ENCODE measurements at regions not wholly inside any gene's neighbourhood (a gene's known extent, or its start where the extent isn't known, plus 50 kb on each side); places are given as distances from the start of the nearest gene placed in this dataset.

- no peaks in the 10 kb centered on the region for H3K27me3 ChIP-seq
- no peaks in the 10 kb centered on the region for H3K4me1 ChIP-seq
- no peak overlapping the region for H3K4me3 ChIP-seq (ENCODE audit: low read depth, low read length)
- DNase-seq = no peak
- TF ChIP-seq, protein P1, sequence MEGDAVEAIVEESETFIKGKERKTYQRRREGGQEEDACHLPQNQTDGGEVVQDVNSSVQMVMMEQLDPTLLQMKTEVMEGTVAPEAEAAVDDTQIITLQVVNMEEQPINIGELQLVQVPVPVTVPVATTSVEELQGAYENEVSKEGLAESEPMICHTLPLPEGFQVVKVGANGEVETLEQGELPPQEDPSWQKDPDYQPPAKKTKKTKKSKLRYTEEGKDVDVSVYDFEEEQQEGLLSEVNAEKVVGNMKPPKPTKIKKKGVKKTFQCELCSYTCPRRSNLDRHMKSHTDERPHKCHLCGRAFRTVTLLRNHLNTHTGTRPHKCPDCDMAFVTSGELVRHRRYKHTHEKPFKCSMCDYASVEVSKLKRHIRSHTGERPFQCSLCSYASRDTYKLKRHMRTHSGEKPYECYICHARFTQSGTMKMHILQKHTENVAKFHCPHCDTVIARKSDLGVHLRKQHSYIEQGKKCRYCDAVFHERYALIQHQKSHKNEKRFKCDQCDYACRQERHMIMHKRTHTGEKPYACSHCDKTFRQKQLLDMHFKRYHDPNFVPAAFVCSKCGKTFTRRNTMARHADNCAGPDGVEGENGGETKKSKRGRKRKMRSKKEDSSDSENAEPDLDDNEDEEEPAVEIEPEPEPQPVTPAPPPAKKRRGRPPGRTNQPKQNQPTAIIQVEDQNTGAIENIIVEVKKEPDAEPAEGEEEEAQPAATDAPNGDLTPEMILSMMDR (IDR thresholded peaks at IDR 0.05; ENCODE audit: low read depth, low read length) = no peak
- no peaks in the 10 kb centered on the region for H3K36me3 ChIP-seq
- H3K9me3 ChIP-seq = no peaks in the 10 kb centered on the region
Measured at GRCh38 chr2:177320596-177320995, 56.1 kb upstream of the NFE2L2 start.

- H3K4me3 ChIP-seq (ENCODE audit: low read depth, low read length) = no peak overlapping the region
- TF ChIP-seq, protein P1 (IDR thresholded peaks at IDR 0.05; ENCODE audit: low read depth, low read length) = no peak
- H3K27me3 ChIP-seq = no peaks in the 10 kb centered on the region
- H3K4me1 ChIP-seq = no peaks in the 10 kb centered on the region
- DNase-seq = no peak
- no peaks in the 10 kb centered on the region for H3K9me3 ChIP-seq
- no peaks in the 10 kb centered on the region for H3K36me3 ChIP-seq
Measured at GRCh38 chr2:177322801-177323261, 58.3 kb upstream of the NFE2L2 start.

- Histone ChIP-seq H3K9me3 (no peaks in the 10 kb centered on the region), H3K4me3 (ENCODE audit: low read depth, low read length) (no peak overlapping the region), H3K27me3 (no peaks in the 10 kb centered on the region), H3K36me3 (no peaks in the 10 kb centered on the region), H3K4me1 (no peaks in the 10 kb centered on the region)
- TF ChIP-seq, protein P1 (IDR thresholded peaks at IDR 0.05; ENCODE audit: low read depth, low read length) = no peak
- no peak for DNase-seq
Measured at GRCh38 chr2:177324797-177325196, 60.3 kb upstream of the NFE2L2 start.

GRCh38 chr2:177325554-177325953 lies 61.0 kb upstream of the NFE2L2 start:
- no peak overlapping the region for H3K4me3 ChIP-seq (ENCODE audit: low read depth, low read length)
- TF ChIP-seq, protein P1 (IDR thresholded peaks at IDR 0.05; ENCODE audit: low read depth, low read length) = no peak
- H3K4me1 ChIP-seq = no peaks in the 10 kb centered on the region
- no peaks in the 10 kb centered on the region for H3K9me3 ChIP-seq
- no peaks in the 10 kb centered on the region for H3K36me3 ChIP-seq
- DNase-seq = no peak
- no peaks in the 10 kb centered on the region for H3K27me3 ChIP-seq

DNA sequence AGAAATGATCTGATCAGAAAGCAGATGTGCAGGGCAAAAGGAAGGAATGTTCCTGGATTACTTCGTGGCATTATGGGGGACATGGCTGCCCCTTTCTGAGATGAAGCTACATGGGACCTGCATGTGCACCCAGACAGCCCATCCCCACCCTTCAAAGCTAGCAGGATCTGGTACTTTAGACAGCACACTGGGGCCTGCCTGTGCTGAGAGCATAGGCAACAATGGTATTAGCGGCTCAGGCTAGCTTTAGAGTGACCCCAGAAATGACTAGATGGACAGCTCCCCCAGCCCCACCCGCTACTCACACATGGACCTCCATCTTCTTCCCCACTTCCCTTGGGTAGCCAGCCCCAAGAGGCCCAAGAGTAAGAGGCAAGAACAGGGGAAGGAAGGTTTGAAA lies 61.5 kb upstream of the NFE2L2 start:
- no peak for DNase-seq
- H3K4me1 ChIP-seq = no peaks in the 10 kb centered on the region
- no peaks in the 10 kb centered on the region for H3K36me3 ChIP-seq
- H3K27me3 ChIP-seq = no peaks in the 10 kb centered on the region
- TF ChIP-seq, protein P1 (IDR thresholded peaks at IDR 0.05; ENCODE audit: low read depth, low read length) = no peak
- H3K4me3 ChIP-seq (ENCODE audit: low read depth, low read length) = no peak overlapping the region
- H3K9me3 ChIP-seq = no peaks in the 10 kb centered on the region

- no peak overlapping the region for H3K4me3 ChIP-seq (ENCODE audit: low read depth, low read length)
- DNase-seq = no peak
- TF ChIP-seq, protein P1 (IDR thresholded peaks at IDR 0.05; ENCODE audit: low read depth, low read length) = no peak
- H3K27me3 ChIP-seq = no peaks in the 10 kb centered on the region
- no peaks in the 10 kb centered on the region for H3K4me1 ChIP-seq
- H3K36me3 ChIP-seq = no peaks in the 10 kb centered on the region
- no peaks in the 10 kb centered on the region for H3K9me3 ChIP-seq
Measured at GRCh38 chr2:177326591-177326990, 62.1 kb upstream of the NFE2L2 start.

Data from BE2C (cell line).